Skeletal muscle tissue (tissue), 3 donors: ENCODE measurements at regions not wholly inside any gene's neighbourhood (a gene's known extent, or its start where the extent isn't known, plus 50 kb on each side); places are given as distances from the start of the nearest gene placed in this dataset.
"Not testable (repeated sequence)": the region's sequence is repeated elsewhere in the genome, so short reads cannot be mapped to it uniquely, and the experiment has no call there.

Experiments
- H3K27ac ChIP-seq: one replicate; pipeline ENCODE4 v1.7.0; 2013; ENCODE audit warnings: mild to moderate bottlenecking, low read depth, low read length, inconsistent platforms
- H3K27me3 ChIP-seq, 3 donors: one replicate each; pipeline ENCODE4 v1.7.0; 2013; ENCODE audit warnings: low read length in 3 of 3; ENCODE audit not compliant: control insufficient read depth in 3 of 3, insufficient read depth in 3 of 3
- H3K36me3 ChIP-seq, 3 donors: one replicate each; pipeline ENCODE4 v1.7.0; 2013; ENCODE audit warnings: low read length in 3 of 3; ENCODE audit not compliant: control insufficient read depth in 3 of 3, insufficient read depth in 3 of 3
- H3K4me1 ChIP-seq, 3 donors: one replicate each; pipeline ENCODE4 v1.7.0; 2013; ENCODE audit warnings: low read length in 3 of 3, mild to moderate bottlenecking in 3 of 3; ENCODE audit not compliant: control insufficient read depth in 3 of 3, insufficient read depth in 3 of 3
- H3K4me3 ChIP-seq, 3 donors: one replicate each; pipeline ENCODE4 v1.7.0; 2013; ENCODE audit warnings: low read length in 3 of 3
- H3K9ac ChIP-seq, 3 donors: one replicate each; pipeline ENCODE4 v1.7.0; 2013; ENCODE audit warnings: low read length in 3 of 3, mild to moderate bottlenecking in 3 of 3, moderate library complexity in 2 of 3, low read depth in 1 of 3
- H3K9me3 ChIP-seq, 3 donors: one replicate each; pipeline ENCODE4 v1.7.0; 2013; ENCODE audit warnings: low read length in 3 of 3; ENCODE audit not compliant: control insufficient read depth in 3 of 3
- donor health status: Osteomylitis.

DNA sequence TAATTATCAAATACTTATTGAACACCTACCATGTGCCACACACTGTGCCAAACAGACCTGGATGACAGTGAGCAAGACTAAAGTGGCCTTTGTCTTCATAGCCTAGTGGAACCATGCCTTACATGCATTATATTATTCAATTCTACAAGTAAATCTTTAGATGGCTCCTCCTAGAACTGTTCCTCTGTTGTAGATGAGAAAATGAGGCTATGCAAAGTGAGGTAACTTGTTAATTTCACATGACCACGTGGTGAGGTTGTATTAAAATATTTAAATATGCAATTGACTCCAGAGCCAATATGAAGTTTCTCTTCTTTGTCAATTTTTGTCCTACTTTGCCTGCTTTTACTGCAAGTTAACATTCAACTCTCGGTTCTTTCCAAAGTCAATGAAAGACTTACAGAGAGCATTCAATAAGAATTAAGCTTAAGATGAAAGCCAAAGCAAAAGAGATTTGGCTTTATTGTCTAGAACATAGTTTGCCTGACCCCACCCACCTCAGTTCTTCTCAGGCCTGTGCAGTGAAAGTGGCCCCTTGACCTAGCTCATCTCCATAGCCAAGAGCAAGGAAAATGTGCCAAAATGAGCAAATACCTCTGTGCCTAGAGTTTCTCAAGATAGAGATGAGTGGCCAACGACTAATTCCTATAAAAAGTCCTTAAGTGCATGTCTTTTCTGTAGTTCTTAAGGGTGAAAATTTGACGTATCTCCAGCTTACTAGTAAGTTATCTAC lies 263.2 kb upstream of the NFIA start:
- Histone ChIP-seq H3K36me3 (no peaks in the 10 kb centered on the region), H3K9ac (no peak overlapping the region), H3K9me3 (no peaks in the 10 kb centered on the region), H3K27ac (no peak overlapping the region), H3K27me3 (no peaks in the 10 kb centered on the region), H3K4me1 (no peaks in the 10 kb centered on the region), H3K4me3 (no peak overlapping the region)

DNA sequence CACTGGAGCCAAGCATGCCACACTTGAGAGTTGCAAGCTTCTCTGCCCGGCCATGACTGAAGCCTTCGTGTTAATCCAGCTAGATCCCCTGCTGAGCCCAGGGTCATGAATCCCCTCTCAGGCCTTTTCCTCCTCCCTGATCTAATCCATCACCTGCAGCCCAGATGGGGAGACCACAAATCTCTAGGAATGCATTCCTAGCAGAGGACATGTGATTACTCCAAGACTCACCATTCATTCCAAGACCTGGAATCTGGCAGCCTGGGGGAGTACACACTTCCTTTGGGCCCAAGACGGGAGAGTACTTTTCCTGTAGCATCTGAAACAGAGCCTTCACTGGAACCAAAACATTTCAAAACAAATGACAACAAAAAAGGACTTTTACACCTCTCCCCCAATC lies 269.3 kb upstream of the NFIA start:
- Histone ChIP-seq H3K9me3 (no peaks in the 10 kb centered on the region), H3K27me3 (no peaks in the 10 kb centered on the region), H3K9ac (no peak overlapping the region), H3K36me3 (no peaks in the 10 kb centered on the region), H3K4me3 (no peak overlapping the region), H3K4me1 (no peaks in the 10 kb centered on the region), H3K27ac (no peak overlapping the region)

DNA sequence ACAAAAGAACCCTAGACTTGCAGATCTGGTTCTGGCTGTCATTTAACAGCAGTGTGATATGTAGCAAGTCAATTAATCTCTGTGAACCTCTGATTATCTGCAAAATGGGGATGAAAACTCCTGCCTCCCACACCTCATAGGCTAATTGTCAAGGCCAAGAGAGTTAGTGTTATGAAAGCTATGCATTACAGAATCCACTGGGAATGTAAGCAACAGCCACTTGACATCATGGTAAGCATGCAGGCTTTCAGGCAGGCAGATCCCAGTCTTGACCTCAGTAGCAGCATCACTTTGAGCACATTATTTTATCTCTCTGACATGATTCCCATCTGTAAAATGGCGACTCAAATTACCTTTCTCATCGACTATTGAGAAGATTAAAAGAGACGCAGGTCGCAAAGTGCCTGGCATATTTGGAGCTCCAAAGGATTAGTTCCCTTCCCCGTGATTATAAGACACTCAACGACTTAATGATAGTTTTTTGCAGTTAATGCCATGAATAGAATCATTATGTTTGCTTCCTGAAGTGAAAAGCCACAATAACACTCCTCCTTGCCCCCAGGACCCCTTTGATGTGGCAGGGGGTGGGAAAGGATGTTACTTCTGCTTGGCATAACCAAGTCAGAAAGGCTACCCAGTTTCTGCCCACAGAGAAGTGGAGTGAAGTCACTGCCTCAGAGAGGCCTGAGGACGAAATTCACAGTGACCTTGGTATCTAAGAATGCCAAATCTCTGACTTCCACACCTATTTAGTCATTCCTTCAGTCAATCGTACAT lies 273.0 kb upstream of the NFIA start:
- Histone ChIP-seq H3K9ac (no peak overlapping the region), H3K36me3 (no peaks in the 10 kb centered on the region), H3K4me3 (no peak overlapping the region), H3K4me1 (no peaks in the 10 kb centered on the region), H3K27me3 (no peaks in the 10 kb centered on the region), H3K9me3 (peaks cover 0 to 2% (median 0%) of the 10 kb centered on the region in 3 donors), H3K27ac (no peak overlapping the region)

DNA sequence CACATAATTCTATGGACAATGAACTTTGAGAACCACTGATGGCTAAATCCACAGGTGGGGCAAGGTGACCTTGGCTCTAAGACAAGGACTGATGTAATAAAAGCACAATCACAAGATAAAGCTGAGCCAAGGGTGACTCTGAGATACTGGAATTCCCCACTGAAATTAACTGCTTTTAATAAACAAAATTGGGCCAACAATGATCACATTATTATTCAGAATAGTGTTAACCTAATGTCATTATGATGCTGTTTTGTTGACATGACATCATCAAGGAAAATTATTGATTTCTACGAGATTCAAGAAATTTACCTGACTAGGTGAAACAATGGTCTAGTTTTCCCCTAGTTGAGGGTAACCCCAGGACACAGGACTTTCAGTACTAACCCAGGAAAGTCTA lies 273.7 kb upstream of the NFIA start:
- Histone ChIP-seq H3K4me3 (no peak overlapping the region), H3K36me3 (no peaks in the 10 kb centered on the region), H3K4me1 (no peaks in the 10 kb centered on the region), H3K27ac (no peak overlapping the region), H3K9ac (no peak overlapping the region), H3K27me3 (no peaks in the 10 kb centered on the region), H3K9me3 (peaks cover 0 to 2% (median 0%) of the 10 kb centered on the region in 3 donors)

DNA sequence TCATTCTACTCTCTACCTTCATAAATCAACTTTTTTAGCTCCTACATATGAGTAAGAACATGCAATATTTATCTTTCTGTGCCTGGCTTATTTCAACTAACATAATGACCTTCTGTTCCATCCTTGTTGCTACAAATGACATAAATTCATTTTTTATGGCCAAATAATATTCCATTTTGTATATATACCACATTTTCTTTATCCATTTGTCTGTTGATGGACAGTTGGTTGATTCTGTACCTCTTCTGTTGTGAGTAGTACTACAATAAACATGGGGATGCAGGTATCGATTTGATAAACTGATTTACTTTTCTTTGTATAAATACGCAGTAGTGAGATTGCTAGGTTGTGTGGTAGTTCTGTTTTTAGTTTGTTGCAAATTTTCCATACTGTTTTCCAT lies 279.5 kb upstream of the NFIA start:
- H3K4me1 ChIP-seq: no peaks in the 10 kb centered on the region
- H3K9ac ChIP-seq: no peak overlapping the region
- H3K36me3 ChIP-seq: no peaks in the 10 kb centered on the region
- H3K4me3 ChIP-seq: no peak overlapping the region
- H3K27me3 ChIP-seq: no peaks in the 10 kb centered on the region
- H3K27ac ChIP-seq: no peak overlapping the region
- peaks cover 0 to 2% (median 0%) of the 10 kb centered on the region in 3 donors for H3K9me3 ChIP-seq

DNA sequence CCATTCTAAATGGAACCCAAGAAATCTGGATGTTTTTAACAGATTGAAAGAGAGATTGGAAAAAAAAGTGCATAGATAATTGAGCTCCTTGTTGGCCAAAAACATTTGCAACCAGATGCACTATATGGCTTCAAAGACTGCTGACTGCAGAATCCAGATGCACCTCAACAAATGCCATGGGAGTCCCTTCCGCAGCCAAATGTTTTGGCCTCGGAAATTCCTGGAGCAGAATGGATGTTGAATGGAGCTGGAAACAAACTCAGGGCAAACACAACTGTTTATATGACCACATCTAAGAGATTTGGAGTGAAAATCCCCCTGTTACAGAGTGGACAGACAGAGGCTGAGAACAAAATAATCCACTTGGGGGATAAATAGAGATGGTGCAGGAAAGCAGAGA lies 285.0 kb upstream of the NFIA start:
- Histone ChIP-seq H3K9ac (no peak overlapping the region), H3K27ac (no peak overlapping the region), H3K4me1 (no peaks in the 10 kb centered on the region), H3K36me3 (no peaks in the 10 kb centered on the region), H3K9me3 (no peaks in the 10 kb centered on the region), H3K4me3 (no peak overlapping the region), H3K27me3 (no peaks in the 10 kb centered on the region)

DNA sequence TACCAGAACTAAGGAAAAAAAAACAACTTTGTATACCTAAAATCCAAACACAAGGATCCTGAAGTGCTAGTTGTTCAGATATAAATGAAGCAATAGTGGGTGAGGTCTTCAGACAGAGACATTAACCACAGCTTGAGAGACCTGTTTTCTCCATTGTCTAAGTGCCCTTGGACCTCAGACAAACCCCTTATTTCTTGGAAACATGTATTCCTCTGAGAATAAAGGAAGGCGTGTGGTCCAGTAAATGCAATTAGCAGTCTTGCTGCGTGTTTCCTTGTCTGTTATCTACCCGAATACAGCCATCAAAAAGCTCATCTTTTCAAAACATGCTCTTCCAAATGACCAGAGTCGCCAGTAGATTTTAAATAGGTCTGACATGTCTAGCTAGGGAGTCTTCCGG lies 291.1 kb upstream of the NFIA start:
- Histone ChIP-seq H3K9ac (no peak overlapping the region), H3K27ac (no peak overlapping the region), H3K4me1 (no peaks in the 10 kb centered on the region), H3K9me3 (no peaks in the 10 kb centered on the region), H3K27me3 (no peaks in the 10 kb centered on the region), H3K4me3 (no peak overlapping the region), H3K36me3 (no peaks in the 10 kb centered on the region)

DNA sequence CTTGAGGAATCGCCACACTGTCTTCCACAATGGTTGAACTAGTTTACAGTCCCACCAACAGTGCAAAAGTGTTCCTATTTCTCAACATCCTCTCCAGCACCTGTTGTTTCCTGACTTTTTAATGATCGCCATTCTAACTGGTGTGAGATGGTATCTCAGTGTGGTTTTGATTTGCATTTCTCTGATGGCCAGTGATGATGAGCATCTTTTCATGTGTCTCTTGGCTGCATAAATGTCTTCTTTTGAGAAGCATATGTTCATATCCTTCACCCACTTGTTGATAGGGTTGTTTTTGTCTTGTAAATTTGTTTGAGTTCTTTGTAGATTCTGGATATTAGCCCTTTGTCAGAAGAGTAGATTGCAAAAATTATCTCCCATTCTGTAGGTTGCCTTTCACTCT lies 309.3 kb upstream of the NFIA start:
- H3K9me3 ChIP-seq, H3K27ac ChIP-seq, H3K27me3 ChIP-seq, H3K36me3 ChIP-seq, H3K4me3 ChIP-seq, H3K4me1 ChIP-seq, H3K9ac ChIP-seq: not testable (repeated sequence)

DNA sequence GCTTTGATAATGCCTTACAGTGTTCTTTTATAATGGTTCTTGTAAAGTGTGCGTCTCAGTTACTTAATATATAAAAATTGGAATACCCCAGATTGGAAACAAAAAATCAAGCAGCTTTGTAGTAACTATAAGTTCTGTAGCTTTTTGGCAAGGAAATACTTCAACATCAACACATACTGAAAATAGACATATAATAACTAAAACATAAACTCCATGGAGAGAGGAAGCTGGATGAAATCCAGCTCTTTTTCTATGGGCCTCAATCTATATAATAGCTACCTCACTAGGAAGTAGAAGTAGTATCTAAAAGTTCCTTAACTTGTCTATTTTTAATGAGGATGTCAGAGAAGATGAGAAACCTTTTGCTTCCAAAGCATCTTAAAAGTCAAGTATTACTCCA lies 313.3 kb upstream of the NFIA start:
- no peak overlapping the region for H3K4me3 ChIP-seq
- no peaks in the 10 kb centered on the region for H3K36me3 ChIP-seq
- no peaks in the 10 kb centered on the region for H3K27me3 ChIP-seq
- H3K9me3 ChIP-seq: no peaks in the 10 kb centered on the region
- H3K9ac ChIP-seq: no peak overlapping the region
- H3K27ac ChIP-seq: no peak overlapping the region
- no peaks in the 10 kb centered on the region for H3K4me1 ChIP-seq

DNA sequence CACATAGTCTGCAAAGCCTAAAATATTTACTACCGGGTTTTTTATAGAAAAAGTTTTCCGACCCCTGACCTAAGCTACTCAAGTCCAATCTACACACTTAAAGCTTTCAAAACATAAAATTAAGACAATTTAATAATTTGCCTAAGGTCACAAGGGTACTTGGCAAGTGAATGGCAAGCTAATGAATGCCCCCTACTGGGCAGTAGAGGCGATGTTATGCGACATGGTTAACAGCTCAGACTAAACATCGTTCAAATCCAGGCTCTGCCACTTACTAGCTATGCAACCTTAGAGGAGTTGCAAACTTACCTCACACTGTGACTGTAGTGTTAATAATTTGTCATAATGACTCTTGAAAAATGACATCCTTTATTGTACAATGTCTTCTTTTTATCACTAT lies 317.2 kb upstream of the NFIA start:
- Histone ChIP-seq H3K27me3 (no peaks in the 10 kb centered on the region), H3K9ac (no peak overlapping the region), H3K27ac (no peak overlapping the region), H3K4me1 (peaks cover 0 to 6% (median 2%) of the 10 kb centered on the region in 3 donors), H3K4me3 (no peak overlapping the region), H3K9me3 (no peaks in the 10 kb centered on the region), H3K36me3 (no peaks in the 10 kb centered on the region)
